GM12873 (cell line): ENCODE measurements at regions not wholly inside any gene's neighbourhood (a gene's known extent, or its start where the extent isn't known, plus 50 kb on each side); places are given as distances from the start of the nearest gene placed in this dataset.

Experiments used
- CTCF ChIP-seq: IDR thresholded peaks from 2 replicates; pipeline ENCODE4 v1.5.1; 2012; ENCODE audit warnings: low read depth, mild to moderate bottlenecking, moderate library complexity, low read length, control low read depth; ENCODE audit not compliant: insufficient read depth; ENCODE audit errors: missing control alignments

- no peak for TF ChIP-seq CTCF
Observed at GRCh38 chr6:95660544-95660943, 83.2 kb downstream of the MANEA start.

GRCh38 chr6:95670011-95670463, 92.7 kb downstream of the MANEA start:
- TF ChIP-seq CTCF, result no peak

- no peak for TF ChIP-seq CTCF
Observed at GRCh38 chr6:95676011-95676628, 98.8 kb downstream of the MANEA start.

DNA sequence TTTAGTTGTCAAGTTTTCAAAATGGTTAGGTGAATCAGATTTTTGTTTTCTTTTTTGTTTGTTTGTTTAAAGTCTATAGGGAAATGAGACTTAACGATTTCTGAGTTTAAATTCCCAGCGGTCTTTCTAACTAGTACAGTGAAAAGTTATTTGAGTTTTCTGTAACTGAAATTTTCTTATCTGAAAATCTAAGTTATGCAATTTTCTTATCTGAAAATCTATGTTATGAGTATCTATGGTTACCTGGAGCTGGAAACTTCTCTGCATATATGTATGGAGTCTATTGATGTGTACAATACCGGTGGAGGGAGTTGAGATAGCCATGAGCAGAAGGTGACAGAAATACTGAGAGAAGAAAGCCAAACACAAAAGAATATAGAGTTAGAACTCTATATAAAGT, 102.6 kb downstream of the MANEA start:
- no peak for TF ChIP-seq CTCF

- TF ChIP-seq CTCF, result no peak
Observed at GRCh38 chr6:95681736-95682135, 104.4 kb downstream of the MANEA start.

DNA sequence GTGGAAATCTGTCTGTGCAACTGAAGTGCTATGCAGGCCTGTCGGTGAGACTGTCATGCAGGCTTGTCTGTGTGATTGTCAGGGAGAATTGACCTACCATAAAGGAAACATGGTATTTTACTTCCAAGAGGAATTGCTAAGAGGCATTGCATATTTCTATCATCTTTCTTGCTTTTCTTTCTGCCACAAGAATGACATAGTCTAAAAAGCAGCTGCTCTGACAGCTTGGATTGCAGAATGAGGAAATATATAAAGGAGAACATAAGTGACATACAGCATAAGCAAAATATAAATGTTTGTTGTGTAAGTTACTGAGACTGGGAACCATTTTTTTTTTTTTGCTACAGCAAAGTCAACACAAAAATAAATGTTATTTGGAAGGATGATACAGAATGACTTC, 105.1 kb downstream of the MANEA start:
- no peak for TF ChIP-seq CTCF

DNA sequence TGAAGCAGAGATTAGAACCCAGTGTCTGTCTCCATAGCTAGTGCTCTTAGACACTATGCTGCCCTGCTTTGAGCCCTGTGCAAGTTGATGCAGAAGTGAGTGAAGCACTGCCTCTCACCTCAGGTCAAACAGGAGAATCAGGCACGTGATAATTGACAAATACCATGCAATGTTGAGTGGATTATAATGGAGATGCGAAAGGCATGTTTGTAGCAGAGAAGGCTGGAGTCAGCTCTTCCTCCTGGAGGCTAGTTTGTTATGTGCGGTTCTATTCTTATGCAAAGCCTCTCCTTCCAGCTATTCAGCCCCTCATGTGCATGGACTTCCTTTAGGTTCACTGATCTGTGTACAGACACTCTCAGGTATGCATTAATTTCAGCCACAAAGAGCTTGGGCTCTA, 108.5 kb downstream of the MANEA start:
- TF ChIP-seq CTCF, result no peak

DNA sequence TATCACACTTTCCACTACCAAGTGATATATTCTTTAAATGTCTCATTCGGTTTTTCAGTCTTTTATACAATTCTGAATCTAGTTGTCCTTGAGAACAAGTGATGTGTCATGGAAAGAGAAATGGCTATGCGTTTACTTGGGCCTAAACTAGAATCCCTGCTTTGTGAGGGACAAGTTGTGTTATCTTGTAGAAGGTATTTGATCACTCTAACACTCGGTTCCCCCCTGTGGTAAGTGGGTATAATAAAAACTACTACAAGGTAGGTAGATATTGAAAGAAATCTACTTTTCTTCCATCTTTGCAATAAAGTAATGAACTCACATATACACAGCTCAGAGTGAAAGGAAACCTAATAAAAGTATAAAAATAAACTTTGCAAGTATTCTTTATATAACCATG, 108.9 kb downstream of the MANEA start:
- TF ChIP-seq CTCF, result no peak
